Adrenal gland (tissue), 5 donors: ENCODE measurements at regions not wholly inside any gene's neighbourhood (a gene's known extent, or its start where the extent isn't known, plus 50 kb on each side); places are given as distances from the start of the nearest gene placed in this dataset.

Experiments
- CTCF ChIP-seq, 6 experiments: fragments of 450-650 bp in 4 of 6; fragments of 200-600 bp in 2 of 6; sonication (generic) in 1 of 6; IDR thresholded peaks; 1 replicate in 5 of 6; 2 replicates in 1 of 6; pipeline versions ENCODE4 v1.5.1 to v1.8.0; 2016 to 2021; ENCODE audit warnings: antibody characterized with exemption in 6 of 6, mild to moderate bottlenecking in 2 of 6, moderate library complexity in 1 of 6
- POLR2A ChIP-seq, 2 donors: fragments of 450-650 bp; IDR thresholded peaks; one replicate each; pipeline ENCODE4 v1.6.1; 2017; ENCODE audit warnings: antibody characterized with exemption in 2 of 2, mild to moderate bottlenecking in 2 of 2, moderate library complexity in 1 of 2
- donor health status: DM: no; HTN: no; CAD: no.

GRCh38 chr12:119245904-119246494, 67.3 kb downstream of the HSPB8 start:
- TF ChIP-seq CTCF (IDR thresholded peaks at IDR 0.05) = no peak
- TF ChIP-seq POLR2A (IDR thresholded peaks at IDR 0.05) = no peak
